ENCODE measurements at regions not wholly inside any gene's neighbourhood (a gene's known extent, or its start where the extent isn't known, plus 50 kb on each side); places are given as distances from the start of the nearest gene placed in this dataset.
"Not testable (repeated sequence)": the region's sequence is repeated elsewhere in the genome, so short reads cannot be mapped to it uniquely, and the experiment has no call there.

DNA sequence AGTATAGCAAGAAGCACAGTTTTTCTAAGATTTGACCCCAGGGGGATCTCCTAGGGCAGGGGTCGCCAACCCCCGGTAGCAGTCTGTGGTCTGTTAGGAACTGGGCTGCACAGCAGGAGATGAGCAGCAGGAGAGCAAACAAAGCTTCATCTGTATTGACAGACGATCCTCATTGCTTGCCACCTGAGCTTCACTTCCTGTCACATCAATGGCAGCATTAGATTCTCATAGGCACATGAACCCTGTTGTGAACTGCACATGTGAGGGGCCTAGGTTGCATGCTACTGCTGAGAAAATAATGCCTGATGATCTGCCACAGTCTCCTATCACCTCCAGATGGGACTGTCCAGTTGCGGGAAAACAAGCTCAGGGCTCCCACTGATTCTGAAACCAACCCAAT, 136.2 kb downstream of the RGPD3 start:
- Histone ChIP-seq H3K4me2 (no peak overlapping the region), H3K27me3 (ENCODE audit: insufficient read depth) (no peaks in the 10 kb centered on the region), H2AFZ (ENCODE audit: low read depth) (no peak overlapping the region), H3K27ac (ENCODE audit: low read depth in 2 of 2, low read length in 1 of 2) (no peak overlapping the region), H3K4me3 (ENCODE audit: low read depth in 2 of 2, low read length in 1 of 2) (no peak overlapping the region), H3K9me2 (no peaks in the 10 kb centered on the region), H4K20me1 (ENCODE audit: insufficient read depth) (no peaks in the 10 kb centered on the region), H3K9me3 (no peaks in the 10 kb centered on the region), H3F3A (replicated peaks; ENCODE audit: insufficient read depth) (no peaks in the 10 kb centered on the region), H3K4me1 (ENCODE audit: control insufficient read depth in 1 of 2, insufficient read depth in 2 of 2, low read depth in 1 of 2, low read length in 1 of 2) (no peaks in the 10 kb centered on the region), H3K36me3 (replicated peaks in 1 of 2; ENCODE audit: control insufficient read depth in 1 of 2, insufficient read depth in 2 of 2, low read length in 1 of 2) (no peaks in the 10 kb centered on the region), H3K9ac (no peak overlapping the region), H3K79me2 (ENCODE audit: insufficient read depth) (no peaks in the 10 kb centered on the region)
- ChIA-PET POLR2A (no interaction called here), CTCF (no interaction called here)
- 0% methylated on average over 2 of the region's 4 CpGs for WGBS (ENCODE audit: low lambda C conversion rate)
- TF ChIP-seq NRF1 (IDR thresholded peaks at IDR 0.05; ENCODE audit: low read depth, low read length): no peak
- TF ChIP-seq ELF1 (IDR thresholded peaks at IDR 0.05): no peak
- TF ChIP-seq, protein P1, sequence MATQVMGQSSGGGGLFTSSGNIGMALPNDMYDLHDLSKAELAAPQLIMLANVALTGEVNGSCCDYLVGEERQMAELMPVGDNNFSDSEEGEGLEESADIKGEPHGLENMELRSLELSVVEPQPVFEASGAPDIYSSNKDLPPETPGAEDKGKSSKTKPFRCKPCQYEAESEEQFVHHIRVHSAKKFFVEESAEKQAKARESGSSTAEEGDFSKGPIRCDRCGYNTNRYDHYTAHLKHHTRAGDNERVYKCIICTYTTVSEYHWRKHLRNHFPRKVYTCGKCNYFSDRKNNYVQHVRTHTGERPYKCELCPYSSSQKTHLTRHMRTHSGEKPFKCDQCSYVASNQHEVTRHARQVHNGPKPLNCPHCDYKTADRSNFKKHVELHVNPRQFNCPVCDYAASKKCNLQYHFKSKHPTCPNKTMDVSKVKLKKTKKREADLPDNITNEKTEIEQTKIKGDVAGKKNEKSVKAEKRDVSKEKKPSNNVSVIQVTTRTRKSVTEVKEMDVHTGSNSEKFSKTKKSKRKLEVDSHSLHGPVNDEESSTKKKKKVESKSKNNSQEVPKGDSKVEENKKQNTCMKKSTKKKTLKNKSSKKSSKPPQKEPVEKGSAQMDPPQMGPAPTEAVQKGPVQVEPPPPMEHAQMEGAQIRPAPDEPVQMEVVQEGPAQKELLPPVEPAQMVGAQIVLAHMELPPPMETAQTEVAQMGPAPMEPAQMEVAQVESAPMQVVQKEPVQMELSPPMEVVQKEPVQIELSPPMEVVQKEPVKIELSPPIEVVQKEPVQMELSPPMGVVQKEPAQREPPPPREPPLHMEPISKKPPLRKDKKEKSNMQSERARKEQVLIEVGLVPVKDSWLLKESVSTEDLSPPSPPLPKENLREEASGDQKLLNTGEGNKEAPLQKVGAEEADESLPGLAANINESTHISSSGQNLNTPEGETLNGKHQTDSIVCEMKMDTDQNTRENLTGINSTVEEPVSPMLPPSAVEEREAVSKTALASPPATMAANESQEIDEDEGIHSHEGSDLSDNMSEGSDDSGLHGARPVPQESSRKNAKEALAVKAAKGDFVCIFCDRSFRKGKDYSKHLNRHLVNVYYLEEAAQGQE (IDR thresholded peaks at IDR 0.05; ENCODE audit: low read depth, low read length): no peak
- no peak for TF ChIP-seq FOXJ3 (CRISPR knock-in tag; IDR thresholded peaks at IDR 0.05)
- no peak for TF ChIP-seq EP300 (IDR thresholded peaks at IDR 0.05; ENCODE audit: borderline replicate concordance in 1 of 2, low read depth in 1 of 2, low read length in 1 of 2)
- no peak for DNase-seq

DNA sequence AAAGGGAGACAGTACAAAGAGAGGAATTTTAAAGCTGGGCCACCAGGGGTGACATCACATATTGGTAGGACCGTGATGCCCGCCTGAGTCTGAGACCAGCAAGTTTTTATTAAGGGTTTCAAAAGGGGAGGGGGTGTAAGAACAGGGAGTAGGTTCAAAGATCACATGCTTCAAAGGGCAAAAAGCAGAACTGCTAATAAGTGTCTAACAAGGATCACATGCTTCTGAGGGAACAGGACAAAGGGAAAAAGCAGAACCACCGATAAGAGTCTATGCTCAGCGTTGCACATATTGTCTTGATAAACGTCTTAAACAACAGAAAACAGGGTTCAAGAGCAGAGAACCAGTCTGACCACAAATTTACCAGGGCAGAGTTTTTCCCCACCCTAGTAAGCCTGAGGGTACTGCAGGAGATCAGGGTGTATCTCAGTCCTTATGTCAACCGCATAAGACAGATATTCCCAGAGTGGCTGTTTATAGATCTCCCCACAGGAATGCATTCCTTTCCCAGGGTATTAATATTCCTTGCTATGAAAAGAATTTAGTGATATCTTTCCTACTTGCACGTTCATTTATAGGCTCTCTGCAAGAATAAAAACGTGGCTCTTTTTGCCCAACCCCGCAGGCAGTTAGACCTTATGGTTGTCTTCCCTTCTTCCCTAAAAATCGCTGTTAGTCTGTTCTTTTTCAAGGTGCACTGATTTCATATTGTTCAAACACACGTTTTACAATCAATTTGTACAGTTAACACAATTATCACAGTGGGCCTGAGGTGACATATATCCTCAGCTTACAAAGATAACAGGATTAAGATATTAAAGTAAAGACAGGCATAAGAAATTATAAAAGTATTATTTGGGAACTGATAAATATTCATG, 136.5 kb upstream of the UXS1 start:
- H3K36me3 ChIP-seq (replicated peaks in 1 of 2; ENCODE audit: control insufficient read depth in 1 of 2, insufficient read depth in 2 of 2, low read length in 1 of 2); H3K4me2 ChIP-seq; H3K4me3 ChIP-seq (ENCODE audit: low read depth in 2 of 2, low read length in 1 of 2); POLR2A ChIA-PET; H3K79me2 ChIP-seq (ENCODE audit: insufficient read depth); H4K20me1 ChIP-seq (ENCODE audit: insufficient read depth); DNase-seq; H3K9ac ChIP-seq; H2AFZ ChIP-seq (ENCODE audit: low read depth); H3K27me3 ChIP-seq (ENCODE audit: insufficient read depth); H3K4me1 ChIP-seq (ENCODE audit: control insufficient read depth in 1 of 2, insufficient read depth in 2 of 2, low read depth in 1 of 2, low read length in 1 of 2); H3F3A ChIP-seq (replicated peaks; ENCODE audit: insufficient read depth); H3K9me2 ChIP-seq; H3K27ac ChIP-seq (ENCODE audit: low read depth in 2 of 2, low read length in 1 of 2); H3K9me3 ChIP-seq: not testable (repeated sequence)
- WGBS (ENCODE audit: low lambda C conversion rate): 41% methylated on average over 11 of the region's 11 CpGs
- CTCF ChIA-PET: interaction anchor here (1.0 kb wide), 1 partner anchor 252 kb away, joined by 3 read pairs; no protein-coding TSS in a partner anchor

GRCh38 chr2:106323337-106324013, 129.4 kb upstream of the UXS1 start:
- no peak overlapping the region for H3K9ac ChIP-seq
- no peaks in the 10 kb centered on the region for H3F3A ChIP-seq (replicated peaks; ENCODE audit: insufficient read depth)
- CTCF ChIA-PET: interaction anchor here (1.8 kb wide), 1 partner anchor 21 kb away, joined by 4 read pairs; no protein-coding TSS in a partner anchor
- H3K79me2 ChIP-seq (ENCODE audit: insufficient read depth): no peaks in the 10 kb centered on the region
- H3K4me1 ChIP-seq (ENCODE audit: control insufficient read depth in 1 of 2, insufficient read depth in 2 of 2, low read depth in 1 of 2, low read length in 1 of 2): no peaks in the 10 kb centered on the region
- no peak overlapping the region for H3K4me2 ChIP-seq
- H3K9me3 ChIP-seq: no peaks in the 10 kb centered on the region
- 61% methylated on average over 10 of the region's 10 CpGs for WGBS (ENCODE audit: low lambda C conversion rate)
- no peaks in the 10 kb centered on the region for H3K27me3 ChIP-seq (ENCODE audit: insufficient read depth)
- POLR2A ChIA-PET: no interaction called here
- no peaks in the 10 kb centered on the region for H3K9me2 ChIP-seq
- H3K4me3 ChIP-seq (ENCODE audit: low read depth in 2 of 2, low read length in 1 of 2): no peak overlapping the region
- DNase-seq: no peak
- H3K36me3 ChIP-seq (replicated peaks in 1 of 2; ENCODE audit: control insufficient read depth in 1 of 2, insufficient read depth in 2 of 2, low read length in 1 of 2): no peaks in the 10 kb centered on the region
- no peak overlapping the region for H2AFZ ChIP-seq (ENCODE audit: low read depth)
- no peaks in the 10 kb centered on the region for H4K20me1 ChIP-seq (ENCODE audit: insufficient read depth)
- no peak overlapping the region for H3K27ac ChIP-seq (ENCODE audit: low read depth in 2 of 2, low read length in 1 of 2)
- TF ChIP-seq POLR2AphosphoS5 (IDR thresholded peaks at IDR 0.05; ENCODE audit: low read depth, low read length): no peak
- no peak for TF ChIP-seq TEAD4 (IDR thresholded peaks at IDR 0.05; ENCODE audit: borderline replicate concordance, insufficient read depth)
- no peak for TF ChIP-seq EP300 (IDR thresholded peaks at IDR 0.05; ENCODE audit: borderline replicate concordance in 1 of 2, low read depth in 1 of 2, low read length in 1 of 2)
- no peak for TF ChIP-seq RAD21 (IDR thresholded peaks at IDR 0.05; ENCODE audit: low read length)
- no peak for TF ChIP-seq JUND (IDR thresholded peaks at IDR 0.05)
- no peak for TF ChIP-seq CHD2 (IDR thresholded peaks at IDR 0.05; ENCODE audit: low read length, partially characterized antibody)
- TF ChIP-seq GATA2 (CRISPR knock-in tag; IDR thresholded peaks at IDR 0.05): no peak
- TF ChIP-seq FOSL2 (IDR thresholded peaks at IDR 0.05; ENCODE audit: borderline replicate concordance, low read depth): no peak
- no peak for TF ChIP-seq EZH2phosphoT487 (IDR thresholded peaks at IDR 0.05; ENCODE audit: borderline replicate concordance, low read depth)
- TF ChIP-seq GABPA (IDR thresholded peaks at IDR 0.05; ENCODE audit: low read depth): no peak
- no peak for TF ChIP-seq MAX (IDR thresholded peaks at IDR 0.05; ENCODE audit: low read depth)
- no peak for TF ChIP-seq SMC3 (IDR thresholded peaks at IDR 0.05; ENCODE audit: low read depth, low read length)

Data from SK-N-SH (cell line).